Psoas muscle (tissue), 7 donors: ENCODE measurements at regions not wholly inside any gene's neighbourhood (a gene's known extent, or its start where the extent isn't known, plus 50 kb on each side); places are given as distances from the start of the nearest gene placed in this dataset.

Experiments
- ATAC-seq, 4 donors: fragments of 200-7000 bp; cut with Tn5 transposase; one replicate each; pipeline ENCODE4 v1.9.1; 2020; ENCODE audit warnings: moderate library complexity in 3 of 4, mild to moderate bottlenecking in 2 of 4
- DNase-seq, 2 donors: peaks; one replicate each; pipeline ENCODE4 v3.0.0-alpha.2; 2020
- H3K27ac ChIP-seq: fragments of 200-600 bp; one replicate; pipeline ENCODE4 v1.8.0; 2022
- H3K27me3 ChIP-seq, 3 donors: fragments of 200-600 bp in 1 of 3; one replicate each; pipeline versions ENCODE4 v1.6.1 to v1.8.0; 2013 to 2022; ENCODE audit warnings: low read length in 2 of 3, mild to moderate bottlenecking in 2 of 3, moderate library complexity in 1 of 3; ENCODE audit not compliant: insufficient read depth in 3 of 3
- H3K36me3 ChIP-seq, 2 donors: fragments of 200-600 bp in 1 of 2; one replicate each; pipeline versions ENCODE4 v1.6.1 to v1.8.0; 2013 to 2022; ENCODE audit warnings: low read depth in 1 of 2, mild to moderate bottlenecking in 1 of 2, moderate library complexity in 1 of 2; ENCODE audit not compliant: insufficient read depth in 1 of 2
- H3K4me1 ChIP-seq: fragments of 200-600 bp; one replicate; pipeline ENCODE4 v1.8.0; 2022
- H3K4me3 ChIP-seq: fragments of 200-600 bp; one replicate; pipeline ENCODE4 v1.8.0; 2022; ENCODE audit warnings: mild to moderate bottlenecking
- H3K9me3 ChIP-seq: fragments of 200-600 bp; one replicate; pipeline ENCODE4 v1.8.0; 2022
- WGBS, 3 donors: extraction: QIAGEN DNeasy Blood & Tissue Kit; methylation state at CpG; one replicate each; pipeline versions ENCODE4 v1.1.6 to v1.1.7; 2013; 5-methylcytosine and 5-hydroxymethylcytosine counted together
- intact Hi-C, 2 donors: fragments of 100-400 bp; cut with DNase I; formaldehyde crosslinking; loops; one replicate each; pipeline versions ENCODE4 v1.11.0 to v1.14.2; 2022
- TF ChIP-seq, protein P1 (sequence below): fragments of 200-600 bp; IDR thresholded peaks from one replicate; pipeline ENCODE4 v1.8.0; 2022; ENCODE audit warnings: antibody characterized with exemption
- donor health status: healthy with polysubstance abuse.
- donor health status: DM: no; HTN: no; CAD: no; lungs with moderate emphysema.
- donor health status: Bipolar disorder and iron deficiency.
- donor health status: healthy.
- donor health status: DM: yes; HTN: yes; CAD: no.
- donor health status: DM: no; HTN: no; CAD: no.
- donor health status: DM: yes; HTN: yes; CAD: no.

GRCh38 chr4:175371091-175371490, 441.0 kb downstream of the GPM6A start:
- no peaks in the 10 kb centered on the region for H3K4me1 ChIP-seq
- ATAC-seq (no peak), DNase-seq (no peak)
- no peaks in the 10 kb centered on the region for H3K9me3 ChIP-seq
- H3K27me3 ChIP-seq: no peaks in the 10 kb centered on the region
- TF ChIP-seq, protein P1, sequence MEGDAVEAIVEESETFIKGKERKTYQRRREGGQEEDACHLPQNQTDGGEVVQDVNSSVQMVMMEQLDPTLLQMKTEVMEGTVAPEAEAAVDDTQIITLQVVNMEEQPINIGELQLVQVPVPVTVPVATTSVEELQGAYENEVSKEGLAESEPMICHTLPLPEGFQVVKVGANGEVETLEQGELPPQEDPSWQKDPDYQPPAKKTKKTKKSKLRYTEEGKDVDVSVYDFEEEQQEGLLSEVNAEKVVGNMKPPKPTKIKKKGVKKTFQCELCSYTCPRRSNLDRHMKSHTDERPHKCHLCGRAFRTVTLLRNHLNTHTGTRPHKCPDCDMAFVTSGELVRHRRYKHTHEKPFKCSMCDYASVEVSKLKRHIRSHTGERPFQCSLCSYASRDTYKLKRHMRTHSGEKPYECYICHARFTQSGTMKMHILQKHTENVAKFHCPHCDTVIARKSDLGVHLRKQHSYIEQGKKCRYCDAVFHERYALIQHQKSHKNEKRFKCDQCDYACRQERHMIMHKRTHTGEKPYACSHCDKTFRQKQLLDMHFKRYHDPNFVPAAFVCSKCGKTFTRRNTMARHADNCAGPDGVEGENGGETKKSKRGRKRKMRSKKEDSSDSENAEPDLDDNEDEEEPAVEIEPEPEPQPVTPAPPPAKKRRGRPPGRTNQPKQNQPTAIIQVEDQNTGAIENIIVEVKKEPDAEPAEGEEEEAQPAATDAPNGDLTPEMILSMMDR: no peak
- H3K27ac ChIP-seq: no peak overlapping the region
- WGBS, 3 donors: 77 to 90% (median 84%) methylated on average over 1 of the region's 1 CpG
- no peak overlapping the region for H3K4me3 ChIP-seq
- H3K36me3 ChIP-seq: no peaks in the 10 kb centered on the region
- intact Hi-C loops: no loop called here

- Histone ChIP-seq H3K36me3 (no peaks in the 10 kb centered on the region), H3K27ac (no peak overlapping the region), H3K27me3 (no peaks in the 10 kb centered on the region), H3K4me3 (no peak overlapping the region), H3K9me3 (no peaks in the 10 kb centered on the region), H3K4me1 (no peaks in the 10 kb centered on the region)
- DNase-seq (no peak), ATAC-seq (no peak)
- intact Hi-C loops: no loop called here
- TF ChIP-seq, protein P1: no peak
Measured at GRCh38 chr4:175373031-175373430, 439.0 kb downstream of the GPM6A start.

DNA sequence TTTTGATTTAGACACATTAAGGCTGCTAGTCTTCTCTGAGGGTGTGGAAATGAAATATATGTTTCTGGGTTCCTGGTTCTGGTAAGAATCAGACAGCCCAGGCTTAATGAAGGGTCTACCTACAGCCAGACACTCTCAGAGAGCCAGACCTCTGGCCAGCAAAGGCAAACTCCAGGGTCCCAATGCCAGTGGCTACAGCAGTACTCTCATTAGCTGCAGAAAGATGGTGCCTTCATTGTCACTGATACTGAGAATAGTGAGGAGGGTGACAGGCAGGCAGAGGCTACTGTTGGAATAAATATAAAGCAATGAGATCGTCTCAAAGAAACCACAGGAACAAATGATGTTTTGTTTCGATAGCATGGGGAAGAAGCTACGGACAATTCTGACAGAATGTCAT, 437.6 kb downstream of the GPM6A start:
- no peak for ATAC-seq
- H3K4me3 ChIP-seq: no peak overlapping the region
- intact Hi-C loops: no loop called here
- no peaks in the 10 kb centered on the region for H3K9me3 ChIP-seq
- no peaks in the 10 kb centered on the region for H3K36me3 ChIP-seq
- H3K27me3 ChIP-seq: no peaks in the 10 kb centered on the region
- TF ChIP-seq, protein P1: no peak
- no peaks in the 10 kb centered on the region for H3K4me1 ChIP-seq
- no peak overlapping the region for H3K27ac ChIP-seq
- 80 to 90% (median 83%) methylated on average over 3 of the region's 3 CpGs for WGBS, 3 donors
- DNase-seq: no peak

DNA sequence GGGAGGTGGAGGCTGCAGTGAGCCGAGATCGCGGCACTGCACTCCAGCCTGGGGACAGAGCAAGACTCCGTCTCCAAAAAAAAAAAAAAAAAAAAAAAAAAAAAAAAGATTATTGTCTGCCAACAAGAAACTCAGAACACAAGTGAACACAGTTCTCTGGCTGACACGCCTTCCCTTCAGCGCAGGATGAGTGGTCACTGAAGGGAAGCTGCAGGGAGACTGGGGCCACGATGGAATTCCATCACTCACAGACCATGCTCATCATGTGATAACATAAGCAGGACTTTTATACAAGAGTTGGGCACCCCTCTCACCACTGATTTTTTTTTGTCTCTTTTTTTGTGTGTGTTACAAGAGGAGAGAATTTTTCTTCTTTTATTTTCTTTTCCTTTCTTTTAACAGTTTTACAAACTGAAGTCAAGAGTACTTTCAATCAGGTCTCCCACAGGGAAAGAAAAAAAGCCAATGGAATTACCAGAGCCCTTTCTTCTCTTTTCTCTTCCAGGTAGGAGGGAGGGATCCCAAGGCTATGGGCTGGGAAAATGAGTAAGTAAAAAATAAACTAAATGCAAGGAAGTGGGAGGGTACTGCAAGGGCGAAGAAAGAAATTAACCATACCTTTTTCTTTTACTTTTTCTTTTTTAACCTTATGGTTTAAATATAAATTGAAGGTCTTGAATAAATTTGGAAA, 435.6 kb downstream of the GPM6A start:
- intact Hi-C loops: no loop called here
- DNase-seq: no peak
- no peak for ATAC-seq

More for the DNA sequence above, 435.6 kb downstream of the GPM6A start:
- H3K36me3 ChIP-seq: no peaks in the 10 kb centered on the region
- H3K27ac ChIP-seq: no peak overlapping the region
- H3K9me3 ChIP-seq: no peaks in the 10 kb centered on the region
- WGBS, 3 donors: 81 to 86% (median 84%) methylated on average over 7 to 8 of the region's 8 CpGs
- H3K4me3 ChIP-seq: no peak overlapping the region
- H3K4me1 ChIP-seq: no peaks in the 10 kb centered on the region
- H3K27me3 ChIP-seq: no peaks in the 10 kb centered on the region
- TF ChIP-seq, protein P1: no peak
